ENCODE measurements at regions not wholly inside any gene's neighbourhood (a gene's known extent, or its start where the extent isn't known, plus 50 kb on each side); places are given as distances from the start of the nearest gene placed in this dataset.

DNA sequence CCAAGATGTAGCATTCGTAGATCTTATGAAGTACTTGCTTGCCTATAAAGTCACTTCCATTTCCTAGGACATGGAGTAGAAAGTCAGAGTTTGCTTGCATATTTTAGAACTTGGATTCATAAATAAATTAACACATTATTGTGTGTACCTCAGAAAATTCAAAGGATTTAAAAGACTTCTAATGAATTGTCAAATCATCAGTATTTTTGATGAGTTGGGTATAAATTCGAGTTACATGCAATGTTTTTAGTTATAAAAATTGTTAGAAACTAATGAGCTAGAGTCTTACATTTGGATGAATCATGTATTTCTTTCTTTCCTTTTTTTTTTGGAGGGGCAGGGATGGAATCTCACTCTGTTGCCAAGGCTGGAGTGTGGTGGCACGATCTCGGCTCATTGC is 156.9 kb upstream of the KCNJ16 start:
- TF ChIP-seq POLR2A (IDR thresholded peaks at IDR 0.05): no peak
- TF ChIP-seq CTCF (IDR thresholded peaks at IDR 0.05 in 8 of 11, conservative IDR thresholded peaks at IDR 0.05 in 3 of 11): no peak
